Fibroblast of mammary gland (primary cell): ENCODE measurements at regions not wholly inside any gene's neighbourhood (a gene's known extent, or its start where the extent isn't known, plus 50 kb on each side); places are given as distances from the start of the nearest gene placed in this dataset.
A peak's percentile ranks its signal among the peaks of the same experiment; 100 is the strongest.

Source experiments
- DNase-seq: peaks from one replicate; pipeline ENCODE4 v3.0.0-alpha.2; 2010; ENCODE audit warnings: low read depth
- H3K4me3 ChIP-seq: 2 replicates; pipeline ENCODE4 v1.5.1; 2011; ENCODE audit warnings: low read depth, mild to moderate bottlenecking, low read length, moderate library complexity; ENCODE audit not compliant: control insufficient read depth
- TF ChIP-seq, protein P1 (sequence below): conservative IDR thresholded peaks from 2 replicates; pipeline ENCODE4 v1.5.1; 2011; ENCODE audit warnings: low read depth, low read length, inconsistent platforms; ENCODE audit not compliant: control insufficient read depth, insufficient read depth

DNA sequence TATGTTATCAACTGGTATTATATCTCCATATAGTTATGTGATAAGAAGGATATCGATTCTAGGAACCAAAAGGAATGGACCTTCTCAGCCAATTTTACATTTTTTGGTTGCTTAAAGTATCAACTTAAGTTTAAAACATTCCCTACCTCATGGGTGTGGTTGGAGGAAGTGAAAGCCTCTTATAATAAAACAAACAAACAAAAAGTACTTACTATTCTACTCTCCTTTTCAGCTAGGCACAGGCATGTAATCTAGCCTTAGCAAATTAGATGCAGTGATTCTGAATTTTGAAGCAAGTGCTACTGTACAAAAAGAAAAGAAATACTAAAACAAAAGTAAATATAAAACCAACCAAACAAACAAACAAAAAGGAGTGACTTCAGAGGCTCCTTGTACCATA is 485.4 kb downstream of the C4orf33 start:
- DNase-seq = no peak
- H3K4me3 ChIP-seq = no peak overlapping the region
- TF ChIP-seq, protein P1, sequence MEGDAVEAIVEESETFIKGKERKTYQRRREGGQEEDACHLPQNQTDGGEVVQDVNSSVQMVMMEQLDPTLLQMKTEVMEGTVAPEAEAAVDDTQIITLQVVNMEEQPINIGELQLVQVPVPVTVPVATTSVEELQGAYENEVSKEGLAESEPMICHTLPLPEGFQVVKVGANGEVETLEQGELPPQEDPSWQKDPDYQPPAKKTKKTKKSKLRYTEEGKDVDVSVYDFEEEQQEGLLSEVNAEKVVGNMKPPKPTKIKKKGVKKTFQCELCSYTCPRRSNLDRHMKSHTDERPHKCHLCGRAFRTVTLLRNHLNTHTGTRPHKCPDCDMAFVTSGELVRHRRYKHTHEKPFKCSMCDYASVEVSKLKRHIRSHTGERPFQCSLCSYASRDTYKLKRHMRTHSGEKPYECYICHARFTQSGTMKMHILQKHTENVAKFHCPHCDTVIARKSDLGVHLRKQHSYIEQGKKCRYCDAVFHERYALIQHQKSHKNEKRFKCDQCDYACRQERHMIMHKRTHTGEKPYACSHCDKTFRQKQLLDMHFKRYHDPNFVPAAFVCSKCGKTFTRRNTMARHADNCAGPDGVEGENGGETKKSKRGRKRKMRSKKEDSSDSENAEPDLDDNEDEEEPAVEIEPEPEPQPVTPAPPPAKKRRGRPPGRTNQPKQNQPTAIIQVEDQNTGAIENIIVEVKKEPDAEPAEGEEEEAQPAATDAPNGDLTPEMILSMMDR = no peak

- TF ChIP-seq, protein P1 = no peak
- H3K4me3 ChIP-seq = no peak overlapping the region
- DNase-seq = peak; percentile 81
Measured at GRCh38 chr4:129583868-129584267, 487.9 kb downstream of the C4orf33 start.

- no peak for DNase-seq
- no peak overlapping the region for H3K4me3 ChIP-seq
- TF ChIP-seq, protein P1 = no peak
Measured at GRCh38 chr4:129598582-129598981, 502.6 kb downstream of the C4orf33 start.

GRCh38 chr4:129600898-129601297 is 504.9 kb downstream of the C4orf33 start:
- no peak for DNase-seq
- TF ChIP-seq, protein P1 = no peak
- no peak overlapping the region for H3K4me3 ChIP-seq

DNA sequence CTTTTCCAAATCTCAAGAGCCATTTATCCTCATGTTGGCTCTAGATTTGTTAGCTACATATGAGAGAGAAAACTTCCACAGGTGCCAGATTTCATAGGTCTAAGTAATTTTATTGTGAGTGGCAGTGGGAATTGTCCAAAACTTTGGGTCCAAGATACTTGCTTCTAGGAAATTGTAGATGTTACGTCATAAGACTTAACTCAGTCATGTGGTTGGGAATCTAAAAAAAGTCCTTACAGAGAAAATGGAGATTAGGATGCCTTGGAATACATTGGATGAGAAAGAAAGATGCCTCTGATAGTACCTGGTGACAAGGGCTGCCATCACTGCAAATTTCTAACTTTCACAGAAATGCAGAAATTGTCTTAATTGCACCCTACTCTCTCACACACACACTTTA is 506.5 kb downstream of the C4orf33 start:
- TF ChIP-seq, protein P1 = no peak
- DNase-seq = no peak
- H3K4me3 ChIP-seq = no peak overlapping the region

DNA sequence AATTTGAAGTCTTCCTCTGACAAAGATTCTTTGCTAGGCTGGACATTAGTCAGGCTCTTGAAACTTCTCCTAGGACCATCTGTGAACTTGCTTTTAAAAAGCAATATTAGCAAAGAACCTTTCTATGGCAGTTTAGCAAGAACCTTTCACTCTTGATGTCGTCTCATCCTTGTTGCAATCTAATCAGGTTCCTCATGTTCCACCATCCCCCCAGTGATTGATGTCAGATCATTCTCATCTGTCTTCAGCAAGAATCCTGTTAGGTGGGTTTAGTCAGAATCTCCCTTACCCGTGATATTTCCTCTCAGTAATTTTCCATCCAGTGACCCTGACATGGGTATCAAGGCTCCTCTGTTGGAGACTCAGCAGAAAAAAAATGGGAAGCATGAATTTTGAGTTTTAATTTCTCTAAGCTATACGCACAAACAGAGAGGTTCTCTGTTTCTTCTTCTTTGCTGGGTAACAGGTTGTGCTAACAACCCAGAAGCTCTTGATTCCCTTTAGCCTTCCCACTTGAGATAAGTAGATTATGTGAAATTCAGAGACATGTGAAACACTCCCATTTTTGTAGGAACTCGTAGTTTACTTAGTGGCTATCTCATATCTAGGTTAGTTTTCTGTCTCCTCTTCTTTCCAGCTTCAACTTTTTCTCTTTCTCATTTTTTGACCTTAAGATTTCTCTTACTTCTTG is 507.4 kb downstream of the C4orf33 start:
- TF ChIP-seq, protein P1 = no peak
- no peak for DNase-seq
- H3K4me3 ChIP-seq = no peak overlapping the region
